Ascending aorta (tissue), 2 donors: ENCODE measurements at regions not wholly inside any gene's neighbourhood (a gene's known extent, or its start where the extent isn't known, plus 50 kb on each side); places are given as distances from the start of the nearest gene placed in this dataset.

Experiments used
- DNase-seq, 2 donors: peaks; one replicate each; pipeline ENCODE4 v3.0.0-alpha.2; 2019; ENCODE audit warnings: low spot score in 2 of 2
- H3K27ac ChIP-seq, 2 donors: fragments of 200-600 bp; sonication (generic); one replicate each; pipeline ENCODE4 v1.5.1; 2016 to 2017; ENCODE audit warnings: mild to moderate bottlenecking in 1 of 2
- H3K27me3 ChIP-seq: fragments of 200-600 bp; sonication (generic); one replicate; pipeline ENCODE4 v1.5.1; 2017
- H3K36me3 ChIP-seq, 2 donors: fragments of 200-600 bp; sonication (generic); one replicate each; pipeline ENCODE4 v1.5.1; 2016
- H3K4me1 ChIP-seq, 2 donors: fragments of 200-600 bp; sonication (generic); one replicate each; pipeline ENCODE4 v1.5.1; 2016 to 2017; ENCODE audit warnings: mild to moderate bottlenecking in 1 of 2
- H3K4me3 ChIP-seq, 2 donors: fragments of 200-600 bp; sonication (generic); one replicate each; pipeline ENCODE4 v1.5.1; 2016 to 2017; ENCODE audit warnings: mild to moderate bottlenecking in 1 of 2
- H3K9me3 ChIP-seq, 2 donors: fragments of 200-600 bp; sonication (generic); one replicate each; pipeline ENCODE4 v1.5.1; 2016
- intact Hi-C: fragments of 100-400 bp; cut with DNase I; formaldehyde crosslinking; loops from one replicate; pipeline ENCODE4 v1.15.1; 2023
- TF ChIP-seq, protein P1 (sequence below), 3 experiments: fragments of 200-600 bp in 2 of 3; fragments of 450-650 bp in 1 of 3; sonication (generic) in 2 of 3; IDR thresholded peaks; one replicate each; pipeline ENCODE4 v1.5.1; 2016 to 2019; ENCODE audit warnings: antibody characterized with exemption in 3 of 3, mild to moderate bottlenecking in 1 of 3, moderate library complexity in 1 of 3

DNA sequence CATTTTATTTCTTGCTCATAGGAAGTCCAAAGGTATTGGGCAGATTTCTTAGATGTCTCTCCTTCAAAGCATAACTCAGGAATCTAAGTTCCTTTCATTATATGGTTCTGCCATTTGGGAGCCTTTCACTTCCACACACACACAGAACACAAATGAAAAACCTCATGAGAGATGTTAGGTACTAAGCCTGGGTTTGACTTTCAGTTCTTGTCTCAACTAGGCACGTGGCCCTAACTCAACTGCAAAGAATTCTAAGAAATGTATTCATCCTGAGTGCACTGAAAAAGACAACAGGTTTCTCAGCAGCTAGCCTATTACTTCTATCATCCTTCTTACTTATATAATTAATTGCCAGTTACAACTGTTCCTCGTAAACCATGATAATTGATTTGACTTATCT lies 190.0 kb upstream of the SAMSN1 start:
- H3K36me3 ChIP-seq = no peaks in the 10 kb centered on the region
- H3K27ac ChIP-seq = no peak overlapping the region
- TF ChIP-seq, protein P1, sequence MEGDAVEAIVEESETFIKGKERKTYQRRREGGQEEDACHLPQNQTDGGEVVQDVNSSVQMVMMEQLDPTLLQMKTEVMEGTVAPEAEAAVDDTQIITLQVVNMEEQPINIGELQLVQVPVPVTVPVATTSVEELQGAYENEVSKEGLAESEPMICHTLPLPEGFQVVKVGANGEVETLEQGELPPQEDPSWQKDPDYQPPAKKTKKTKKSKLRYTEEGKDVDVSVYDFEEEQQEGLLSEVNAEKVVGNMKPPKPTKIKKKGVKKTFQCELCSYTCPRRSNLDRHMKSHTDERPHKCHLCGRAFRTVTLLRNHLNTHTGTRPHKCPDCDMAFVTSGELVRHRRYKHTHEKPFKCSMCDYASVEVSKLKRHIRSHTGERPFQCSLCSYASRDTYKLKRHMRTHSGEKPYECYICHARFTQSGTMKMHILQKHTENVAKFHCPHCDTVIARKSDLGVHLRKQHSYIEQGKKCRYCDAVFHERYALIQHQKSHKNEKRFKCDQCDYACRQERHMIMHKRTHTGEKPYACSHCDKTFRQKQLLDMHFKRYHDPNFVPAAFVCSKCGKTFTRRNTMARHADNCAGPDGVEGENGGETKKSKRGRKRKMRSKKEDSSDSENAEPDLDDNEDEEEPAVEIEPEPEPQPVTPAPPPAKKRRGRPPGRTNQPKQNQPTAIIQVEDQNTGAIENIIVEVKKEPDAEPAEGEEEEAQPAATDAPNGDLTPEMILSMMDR (IDR thresholded peaks at IDR 0.05) = no peak
- no peaks in the 10 kb centered on the region for H3K9me3 ChIP-seq
- no peaks in the 10 kb centered on the region for H3K27me3 ChIP-seq
- intact Hi-C loops = no loop called here
- no peak overlapping the region for H3K4me3 ChIP-seq
- no peak for DNase-seq
- H3K4me1 ChIP-seq = no peaks in the 10 kb centered on the region

- Histone ChIP-seq H3K9me3 (no peaks in the 10 kb centered on the region), H3K4me1 (no peaks in the 10 kb centered on the region), H3K4me3 (no peak overlapping the region), H3K27me3 (no peaks in the 10 kb centered on the region), H3K36me3 (no peaks in the 10 kb centered on the region), H3K27ac (no peak overlapping the region)
- DNase-seq = no peak
- intact Hi-C loops = no loop called here
- TF ChIP-seq, protein P1 (IDR thresholded peaks at IDR 0.05) = no peak
These were observed 188.7 kb upstream of the SAMSN1 start for GRCh38 chr21:14734833-14735232.

GRCh38 chr21:14734191-14734590 lies 188.1 kb upstream of the SAMSN1 start:
- no peak for DNase-seq
- Histone ChIP-seq H3K9me3 (no peaks in the 10 kb centered on the region), H3K36me3 (no peaks in the 10 kb centered on the region), H3K27ac (no peak overlapping the region), H3K4me3 (no peak overlapping the region), H3K4me1 (no peaks in the 10 kb centered on the region), H3K27me3 (no peaks in the 10 kb centered on the region)
- TF ChIP-seq, protein P1 (IDR thresholded peaks at IDR 0.05) = no peak
- intact Hi-C loops = no loop called here

- intact Hi-C loops = no loop called here
- DNase-seq = no peak
- H3K4me3 ChIP-seq = no peak overlapping the region
- H3K36me3 ChIP-seq = no peaks in the 10 kb centered on the region
- no peaks in the 10 kb centered on the region for H3K9me3 ChIP-seq
- H3K27me3 ChIP-seq = no peaks in the 10 kb centered on the region
- no peak overlapping the region for H3K27ac ChIP-seq
- TF ChIP-seq, protein P1 (IDR thresholded peaks at IDR 0.05) = no peak
- H3K4me1 ChIP-seq = no peaks in the 10 kb centered on the region
These were observed 179.1 kb upstream of the SAMSN1 start for GRCh38 chr21:14725219-14725618.

- Histone ChIP-seq H3K27ac (no peak overlapping the region), H3K27me3 (no peaks in the 10 kb centered on the region), H3K9me3 (no peaks in the 10 kb centered on the region), H3K36me3 (no peaks in the 10 kb centered on the region), H3K4me3 (no peak overlapping the region), H3K4me1 (no peaks in the 10 kb centered on the region)
- TF ChIP-seq, protein P1 (IDR thresholded peaks at IDR 0.05) = no peak
- DNase-seq = no peak
- intact Hi-C loops = no loop called here
These were observed 176.8 kb upstream of the SAMSN1 start for GRCh38 chr21:14722841-14723483.

GRCh38 chr21:14720237-14720636 lies 174.1 kb upstream of the SAMSN1 start:
- H3K9me3 ChIP-seq = no peaks in the 10 kb centered on the region
- no peaks in the 10 kb centered on the region for H3K4me1 ChIP-seq
- DNase-seq = no peak
- TF ChIP-seq, protein P1 (IDR thresholded peaks at IDR 0.05) = no peak
- no peak overlapping the region for H3K27ac ChIP-seq
- H3K27me3 ChIP-seq = no peaks in the 10 kb centered on the region
- intact Hi-C loops = no loop called here
- H3K36me3 ChIP-seq = no peaks in the 10 kb centered on the region
- H3K4me3 ChIP-seq = no peak overlapping the region
